ENCODE measurements at regions not wholly inside any gene's neighbourhood (a gene's known extent, or its start where the extent isn't known, plus 50 kb on each side); places are given as distances from the start of the nearest gene placed in this dataset.

- DNase-seq (no peak), ATAC-seq (no peak)
- in situ Hi-C loops (cut with MboI; ENCODE audit: low sequenced_read_pairs in 4 of 4) = no loop called here
- no peaks in the 10 kb centered on the region for H3K9me3 ChIP-seq
- no peak overlapping the region for H3K4me3 ChIP-seq
- intact Hi-C loops (cut with DNase I; ENCODE audit: low total_unique reads) = no loop called here
- H3K36me3 ChIP-seq = no peaks in the 10 kb centered on the region
- H3K27ac ChIP-seq = no peak overlapping the region
- H3K27me3 ChIP-seq = peaks cover 0 to 17% (median 0%) of the 10 kb centered on the region in 3 donors
- TF ChIP-seq, protein P1, sequence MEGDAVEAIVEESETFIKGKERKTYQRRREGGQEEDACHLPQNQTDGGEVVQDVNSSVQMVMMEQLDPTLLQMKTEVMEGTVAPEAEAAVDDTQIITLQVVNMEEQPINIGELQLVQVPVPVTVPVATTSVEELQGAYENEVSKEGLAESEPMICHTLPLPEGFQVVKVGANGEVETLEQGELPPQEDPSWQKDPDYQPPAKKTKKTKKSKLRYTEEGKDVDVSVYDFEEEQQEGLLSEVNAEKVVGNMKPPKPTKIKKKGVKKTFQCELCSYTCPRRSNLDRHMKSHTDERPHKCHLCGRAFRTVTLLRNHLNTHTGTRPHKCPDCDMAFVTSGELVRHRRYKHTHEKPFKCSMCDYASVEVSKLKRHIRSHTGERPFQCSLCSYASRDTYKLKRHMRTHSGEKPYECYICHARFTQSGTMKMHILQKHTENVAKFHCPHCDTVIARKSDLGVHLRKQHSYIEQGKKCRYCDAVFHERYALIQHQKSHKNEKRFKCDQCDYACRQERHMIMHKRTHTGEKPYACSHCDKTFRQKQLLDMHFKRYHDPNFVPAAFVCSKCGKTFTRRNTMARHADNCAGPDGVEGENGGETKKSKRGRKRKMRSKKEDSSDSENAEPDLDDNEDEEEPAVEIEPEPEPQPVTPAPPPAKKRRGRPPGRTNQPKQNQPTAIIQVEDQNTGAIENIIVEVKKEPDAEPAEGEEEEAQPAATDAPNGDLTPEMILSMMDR (IDR thresholded peaks at IDR 0.05 in 4 of 5, conservative IDR thresholded peaks at IDR 0.05 in 1 of 5) = no peak
- TF ChIP-seq POLR2A (IDR thresholded peaks at IDR 0.05) = no peak
- H3K4me1 ChIP-seq = no peaks in the 10 kb centered on the region
Measured at GRCh38 chr11:134906356-134906955, 494.4 kb upstream of the B3GAT1 start.

DNA sequence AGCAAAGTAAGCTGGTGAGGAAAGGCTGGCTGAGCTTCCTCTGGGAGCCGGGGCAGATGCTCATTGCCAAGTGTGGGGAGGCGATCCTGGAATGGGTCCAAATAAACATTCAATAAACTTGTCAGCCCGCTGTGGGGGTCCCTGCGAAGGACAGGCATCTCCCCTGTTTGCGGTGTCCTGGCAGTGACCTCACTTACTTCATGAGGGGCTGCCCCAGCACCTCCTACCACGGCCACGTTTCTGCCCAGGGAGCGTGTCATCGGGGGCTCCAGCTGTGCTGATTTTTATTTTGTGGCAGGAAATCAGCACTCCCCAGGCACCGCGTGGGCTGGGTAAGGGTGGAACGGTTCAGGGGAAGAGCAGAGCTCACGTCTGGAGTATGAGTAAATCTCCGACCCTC lies 493.9 kb upstream of the B3GAT1 start:
- Histone ChIP-seq H3K4me1 (no peaks in the 10 kb centered on the region), H3K9me3 (no peaks in the 10 kb centered on the region), H3K36me3 (no peaks in the 10 kb centered on the region), H3K4me3 (no peak overlapping the region), H3K27ac (no peak overlapping the region), H3K27me3 (peaks cover 0 to 17% (median 0%) of the 10 kb centered on the region in 3 donors)
- in situ Hi-C loops (cut with MboI; ENCODE audit: low sequenced_read_pairs in 4 of 4) = no loop called here
- DNase-seq (no peak), ATAC-seq (no peak)
- intact Hi-C loops (cut with DNase I; ENCODE audit: low total_unique reads) = no loop called here
- TF ChIP-seq POLR2A (IDR thresholded peaks at IDR 0.05) = no peak
- TF ChIP-seq, protein P1 (IDR thresholded peaks at IDR 0.05 in 4 of 5, conservative IDR thresholded peaks at IDR 0.05 in 1 of 5) = no peak

GRCh38 chr11:134905517-134905916 lies 493.5 kb upstream of the B3GAT1 start:
- DNase-seq (peak in 1 of 2 donors; percentile 23), ATAC-seq (no peak)
- H3K27me3 ChIP-seq = peaks cover 0 to 17% (median 0%) of the 10 kb centered on the region in 3 donors
- TF ChIP-seq POLR2A (IDR thresholded peaks at IDR 0.05) = no peak
- TF ChIP-seq, protein P1 (IDR thresholded peaks at IDR 0.05 in 4 of 5, conservative IDR thresholded peaks at IDR 0.05 in 1 of 5) = no peak
- H3K4me1 ChIP-seq = no peaks in the 10 kb centered on the region
- intact Hi-C loops (cut with DNase I; ENCODE audit: low total_unique reads) = no loop called here
- H3K27ac ChIP-seq = no peak overlapping the region
- H3K9me3 ChIP-seq = no peaks in the 10 kb centered on the region
- no peaks in the 10 kb centered on the region for H3K36me3 ChIP-seq
- no peak overlapping the region for H3K4me3 ChIP-seq
- in situ Hi-C loops (cut with MboI; ENCODE audit: low sequenced_read_pairs in 4 of 4) = no loop called here

GRCh38 chr11:134904103-134904790 lies 492.2 kb upstream of the B3GAT1 start:
- H3K27me3 ChIP-seq = peaks cover 0 to 17% (median 0%) of the 10 kb centered on the region in 3 donors
- in situ Hi-C loops (cut with MboI; ENCODE audit: low sequenced_read_pairs in 4 of 4) = no loop called here

More at GRCh38 chr11:134904103-134904790, 492.2 kb upstream of the B3GAT1 start:
- H3K36me3 ChIP-seq = no peaks in the 10 kb centered on the region
- H3K4me1 ChIP-seq = no peaks in the 10 kb centered on the region
- intact Hi-C loops (cut with DNase I; ENCODE audit: low total_unique reads) = no loop called here
- H3K4me3 ChIP-seq = no peak overlapping the region
- H3K9me3 ChIP-seq = no peaks in the 10 kb centered on the region
- DNase-seq (no peak), ATAC-seq (no peak)
- TF ChIP-seq, protein P1 (IDR thresholded peaks at IDR 0.05 in 4 of 5, conservative IDR thresholded peaks at IDR 0.05 in 1 of 5) = no peak
- TF ChIP-seq POLR2A (IDR thresholded peaks at IDR 0.05) = no peak
- no peak overlapping the region for H3K27ac ChIP-seq
